Heart left ventricle (tissue), 13 donors: ENCODE measurements at regions not wholly inside any gene's neighbourhood (a gene's known extent, or its start where the extent isn't known, plus 50 kb on each side); places are given as distances from the start of the nearest gene placed in this dataset.

Experiments used
- POLR2A ChIP-seq, 2 donors: fragments of 450-650 bp; IDR thresholded peaks; one replicate each; pipeline ENCODE4 v1.6.1; 2017; ENCODE audit warnings: antibody characterized with exemption in 2 of 2, mild to moderate bottlenecking in 2 of 2, moderate library complexity in 2 of 2
- TF ChIP-seq, protein P1 (sequence below), 12 donors: fragments of 200-600 bp; sonication (generic) in 4 of 12; IDR thresholded peaks; one replicate each; pipeline versions ENCODE4 v1.5.0 to v1.8.0; 2018 to 2022; ENCODE audit warnings: antibody characterized with exemption in 12 of 12, mild to moderate bottlenecking in 5 of 12
- donor health status: ischemic (EF 13 %, LVEDD 7.1; RV severe dilation, severe dysfunction).
- donor health status: DM: no; HTN: yes; CAD: no.
- donor health status: DM: no; HTN: no; CAD: no.
- donor health status: ischemic (EF 25% LVEDD 6.9; RV normal size, moderate dysfunction).
- donor health status: ischemic (EF 25% LVEDD 5.7; RV mildly dilated, moderate dysfunction).
- donor health status: ischemic (EF 35%, LVEDD 5.7; RV mildly dilated, moderate dysfunction).
- donor health status: nonischemic (EF 11% LVEDD 7.7; RV severe dilation, severe dysfunction).
- donor health status: DM: yes; HTN: yes; CAD: no.
- donor health status: PGD.
- donor health status: ischemic (EF 29% LVEDD 5.4; RV normal size, mild dysfunction).
- donor health status: nonischemic (EF 23%, LVEDD 6.1; RV moderate dilation, normal function).

DNA sequence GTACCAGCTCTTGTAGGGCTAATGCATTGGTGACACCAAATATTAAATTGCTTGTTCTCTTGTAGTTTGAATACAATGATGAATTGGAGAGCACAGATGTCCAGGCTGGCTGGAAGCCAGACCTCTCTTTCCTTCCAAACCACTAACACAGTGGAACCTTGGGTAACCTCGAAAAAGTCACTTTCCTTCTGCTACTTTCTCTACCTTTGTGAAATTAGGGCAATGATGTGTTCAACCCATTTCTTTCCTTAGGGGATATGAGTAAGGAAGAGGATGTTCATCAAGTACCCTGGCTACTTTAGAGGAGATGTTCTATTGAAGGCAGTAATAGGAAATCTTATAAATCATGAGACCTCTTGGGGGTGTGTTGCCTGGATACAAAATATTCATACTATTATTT lies 55.7 kb downstream of the XCL2 start:
- TF ChIP-seq, protein P1, sequence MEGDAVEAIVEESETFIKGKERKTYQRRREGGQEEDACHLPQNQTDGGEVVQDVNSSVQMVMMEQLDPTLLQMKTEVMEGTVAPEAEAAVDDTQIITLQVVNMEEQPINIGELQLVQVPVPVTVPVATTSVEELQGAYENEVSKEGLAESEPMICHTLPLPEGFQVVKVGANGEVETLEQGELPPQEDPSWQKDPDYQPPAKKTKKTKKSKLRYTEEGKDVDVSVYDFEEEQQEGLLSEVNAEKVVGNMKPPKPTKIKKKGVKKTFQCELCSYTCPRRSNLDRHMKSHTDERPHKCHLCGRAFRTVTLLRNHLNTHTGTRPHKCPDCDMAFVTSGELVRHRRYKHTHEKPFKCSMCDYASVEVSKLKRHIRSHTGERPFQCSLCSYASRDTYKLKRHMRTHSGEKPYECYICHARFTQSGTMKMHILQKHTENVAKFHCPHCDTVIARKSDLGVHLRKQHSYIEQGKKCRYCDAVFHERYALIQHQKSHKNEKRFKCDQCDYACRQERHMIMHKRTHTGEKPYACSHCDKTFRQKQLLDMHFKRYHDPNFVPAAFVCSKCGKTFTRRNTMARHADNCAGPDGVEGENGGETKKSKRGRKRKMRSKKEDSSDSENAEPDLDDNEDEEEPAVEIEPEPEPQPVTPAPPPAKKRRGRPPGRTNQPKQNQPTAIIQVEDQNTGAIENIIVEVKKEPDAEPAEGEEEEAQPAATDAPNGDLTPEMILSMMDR (IDR thresholded peaks at IDR 0.05), result no peak
- TF ChIP-seq POLR2A (IDR thresholded peaks at IDR 0.05), result no peak
